A673 (cell line): ENCODE measurements at regions not wholly inside any gene's neighbourhood (a gene's known extent, or its start where the extent isn't known, plus 50 kb on each side); places are given as distances from the start of the nearest gene placed in this dataset.

Experiments
- BruUV-seq: library from RNA; stranded (reverse); fragments of 400-500 nt; replicated peaks from 2 replicates; lab custom pipeline; 2021; lab: Mats Ljungman, UMichigan
- CTCF ChIA-PET: fragments of 300-600 bp; sonication (Branson Sonifier 250); formaldehyde crosslinking; loops from one replicate; lab custom pipeline; 2022; ENCODE audit warnings: antibody characterized with exemption; lab: Charles Lee
- POLR2A ChIA-PET: fragments of 300-600 bp; sonication (Branson Sonifier 250); formaldehyde crosslinking; loops from one replicate; lab custom pipeline; 2022; ENCODE audit warnings: antibody characterized with exemption; ENCODE audit not compliant: low non-redundant PET; lab: Charles Lee
- DNase-seq: peaks from one replicate; pipeline ENCODE4 v3.0.0-alpha.2; 2015; ENCODE audit warnings: low spot score
- H3K27ac ChIP-seq: fragments of 200-600 bp; sonication (generic); 2 replicates; pipeline ENCODE4 v1.5.1; 2016; ENCODE audit warnings: mixed run types, low read depth, mild to moderate bottlenecking, mixed read lengths, antibody characterized with exemption, low read length; ENCODE audit not compliant: poor library complexity, severe bottlenecking
- H3K27me3 ChIP-seq: fragments of 200-600 bp; sonication (generic); replicated peaks from 2 replicates; pipeline ENCODE4 v1.6.1; 2017; ENCODE audit warnings: mixed run types, low read depth, mild to moderate bottlenecking, mixed read lengths, antibody characterized with exemption, low read length; ENCODE audit not compliant: insufficient read depth, poor library complexity
- H3K36me3 ChIP-seq: fragments of 200-600 bp; sonication (generic); 2 replicates; pipeline ENCODE4 v1.6.1; 2016; ENCODE audit warnings: mixed run types, mild to moderate bottlenecking, mixed read lengths, antibody characterized with exemption, low read length; ENCODE audit not compliant: insufficient read depth, poor library complexity, severe bottlenecking
- H3K4me1 ChIP-seq: fragments of 200-600 bp; sonication (generic); 2 replicates; pipeline ENCODE4 v1.6.1; 2017; ENCODE audit warnings: mixed run types, mild to moderate bottlenecking, mixed read lengths, antibody characterized with exemption, low read length; ENCODE audit not compliant: insufficient read depth, poor library complexity, severe bottlenecking
- H3K4me3 ChIP-seq: fragments of 200-600 bp; sonication (generic); 2 replicates; pipeline ENCODE4 v1.5.1; 2016; ENCODE audit warnings: low read depth, mixed run types, mild to moderate bottlenecking, mixed read lengths, low read length; ENCODE audit not compliant: poor library complexity, severe bottlenecking
- H3K9me3 ChIP-seq: fragments of 200-600 bp; sonication (generic); 2 replicates; pipeline ENCODE4 v1.6.1; 2016; ENCODE audit warnings: mixed run types, low read depth, mild to moderate bottlenecking, mixed read lengths, antibody characterized with exemption, low read length; ENCODE audit not compliant: poor library complexity, severe bottlenecking
- CTCF ChIP-seq: fragments of 300-800, 200-600 bp; sonication (generic); conservative IDR thresholded peaks from 2 replicates; pipeline ENCODE4 v1.5.1; 2017; ENCODE audit warnings: low read depth, mild to moderate bottlenecking, antibody characterized with exemption, low read length, moderate library complexity, mixed read lengths
- EZH2 ChIP-seq: fragments of 200-600 bp; sonication (generic); IDR thresholded peaks from 2 replicates; pipeline ENCODE4 v1.6.1; 2017; ENCODE audit warnings: borderline replicate concordance, low read depth, mild to moderate bottlenecking, mixed read lengths, antibody characterized with exemption, low read length; ENCODE audit not compliant: poor library complexity, severe bottlenecking
- intact Hi-C: fragments of 100-400 bp; cut with micrococcal nuclease; formaldehyde crosslinking; loops from one replicate; pipeline ENCODE4 v1.10.0; 2022; ENCODE audit not compliant: unreplicated experiment

DNA sequence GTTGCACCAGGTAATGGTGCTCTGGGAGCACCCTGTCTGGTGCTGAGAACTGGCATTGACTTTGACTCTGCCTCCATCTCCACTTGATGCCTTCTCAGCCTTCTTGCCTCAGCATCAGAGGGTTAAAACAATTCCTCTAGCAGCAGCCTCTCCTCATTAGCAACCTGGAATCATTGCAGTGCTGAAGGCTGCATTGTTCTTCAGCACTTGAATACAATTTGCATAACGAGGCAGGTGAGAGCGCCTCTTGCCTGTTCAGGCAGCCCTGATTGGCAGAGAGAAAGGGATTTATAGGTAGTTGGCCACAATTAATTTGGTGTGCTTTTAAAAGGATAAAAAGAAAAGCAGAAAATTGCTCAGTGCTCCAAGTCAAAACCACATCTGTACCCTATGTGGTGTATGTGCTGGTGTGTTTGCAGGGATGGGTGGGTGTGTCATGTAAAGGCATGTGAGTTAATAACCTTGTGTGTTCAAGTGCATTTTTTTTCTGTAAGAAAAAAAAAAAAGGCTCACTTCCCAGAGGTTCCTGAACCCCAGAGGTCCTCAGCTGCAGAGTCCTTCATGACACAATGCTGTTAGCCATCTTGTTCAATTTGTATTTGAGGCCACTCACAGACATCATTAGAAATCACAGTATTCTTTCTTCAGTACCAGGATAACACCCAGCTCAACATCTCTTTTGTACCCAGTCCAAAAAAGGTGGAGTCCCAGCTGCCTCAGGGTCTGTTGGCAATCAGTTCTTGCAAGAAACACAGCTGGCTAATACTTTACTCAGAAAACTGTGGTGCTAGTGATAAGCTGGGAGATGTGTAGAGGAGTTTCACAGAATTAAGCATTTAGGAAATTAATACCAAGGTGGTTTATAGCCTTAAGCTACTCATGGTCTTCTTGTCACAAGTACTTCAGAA, 385.6 kb downstream of the GRIN2B start:
- intact Hi-C loops = no loop called here
- H3K36me3 ChIP-seq = no peaks in the 10 kb centered on the region
- ChIA-PET POLR2A (no interaction called here), CTCF (no interaction called here)
- no peak overlapping the region for H3K4me3 ChIP-seq
- TF ChIP-seq EZH2 (no peak), CTCF (no peak)
- H3K4me1 ChIP-seq = no peaks in the 10 kb centered on the region
- no peak overlapping the region for H3K27ac ChIP-seq
- no TSS peak for BruUV-seq
- peaks cover 26% of the 10 kb centered on the region for H3K27me3 ChIP-seq
- no peaks in the 10 kb centered on the region for H3K9me3 ChIP-seq
- no peak for DNase-seq

DNA sequence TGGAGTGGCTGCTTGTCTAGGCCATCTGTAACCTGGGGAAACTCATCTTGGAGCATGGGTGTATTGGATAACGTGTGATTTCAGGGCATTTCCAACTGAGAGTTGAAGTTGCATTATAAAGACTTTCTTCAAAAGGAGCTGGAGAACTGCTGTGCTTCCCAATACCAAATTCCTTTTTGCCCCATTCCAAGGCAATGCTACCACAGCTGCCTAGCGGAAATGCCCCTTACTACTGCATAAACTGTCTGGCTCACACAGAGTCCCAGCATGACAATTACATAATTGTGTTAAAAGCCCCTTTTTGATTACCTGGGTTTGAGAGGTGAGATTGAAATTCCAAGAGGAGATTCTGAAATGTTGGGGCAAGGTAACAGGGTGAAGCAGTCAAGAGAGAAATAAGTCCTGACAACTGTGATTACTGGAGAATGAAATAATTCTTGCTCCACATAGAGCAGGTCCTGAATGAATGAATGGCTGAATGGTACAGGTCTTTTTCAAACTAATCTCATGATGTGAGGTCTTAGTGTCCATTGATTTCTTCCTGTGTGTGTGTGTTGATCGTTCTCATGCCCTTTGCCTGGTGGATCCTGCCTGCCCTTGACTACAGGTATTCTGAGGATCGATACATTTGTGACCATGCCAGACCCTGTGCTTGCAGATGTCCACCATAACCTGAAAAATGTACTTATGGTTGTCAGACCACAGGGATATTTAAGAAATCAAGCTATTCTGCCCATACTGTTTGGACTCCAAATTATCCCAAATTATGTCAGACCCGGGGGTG, 386.5 kb downstream of the GRIN2B start:
- DNase-seq = no peak
- no peaks in the 10 kb centered on the region for H3K9me3 ChIP-seq
- H3K4me1 ChIP-seq = no peaks in the 10 kb centered on the region
- POLR2A ChIA-PET = no interaction called here
- BruUV-seq = no TSS peak
- CTCF ChIA-PET = no interaction called here
- peaks cover 17% of the 10 kb centered on the region for H3K27me3 ChIP-seq
- no peak for TF ChIP-seq EZH2
- TF ChIP-seq CTCF = no peak
- H3K4me3 ChIP-seq = no peak overlapping the region
- H3K36me3 ChIP-seq = no peaks in the 10 kb centered on the region
- intact Hi-C loops = no loop called here
- no peak overlapping the region for H3K27ac ChIP-seq

DNA sequence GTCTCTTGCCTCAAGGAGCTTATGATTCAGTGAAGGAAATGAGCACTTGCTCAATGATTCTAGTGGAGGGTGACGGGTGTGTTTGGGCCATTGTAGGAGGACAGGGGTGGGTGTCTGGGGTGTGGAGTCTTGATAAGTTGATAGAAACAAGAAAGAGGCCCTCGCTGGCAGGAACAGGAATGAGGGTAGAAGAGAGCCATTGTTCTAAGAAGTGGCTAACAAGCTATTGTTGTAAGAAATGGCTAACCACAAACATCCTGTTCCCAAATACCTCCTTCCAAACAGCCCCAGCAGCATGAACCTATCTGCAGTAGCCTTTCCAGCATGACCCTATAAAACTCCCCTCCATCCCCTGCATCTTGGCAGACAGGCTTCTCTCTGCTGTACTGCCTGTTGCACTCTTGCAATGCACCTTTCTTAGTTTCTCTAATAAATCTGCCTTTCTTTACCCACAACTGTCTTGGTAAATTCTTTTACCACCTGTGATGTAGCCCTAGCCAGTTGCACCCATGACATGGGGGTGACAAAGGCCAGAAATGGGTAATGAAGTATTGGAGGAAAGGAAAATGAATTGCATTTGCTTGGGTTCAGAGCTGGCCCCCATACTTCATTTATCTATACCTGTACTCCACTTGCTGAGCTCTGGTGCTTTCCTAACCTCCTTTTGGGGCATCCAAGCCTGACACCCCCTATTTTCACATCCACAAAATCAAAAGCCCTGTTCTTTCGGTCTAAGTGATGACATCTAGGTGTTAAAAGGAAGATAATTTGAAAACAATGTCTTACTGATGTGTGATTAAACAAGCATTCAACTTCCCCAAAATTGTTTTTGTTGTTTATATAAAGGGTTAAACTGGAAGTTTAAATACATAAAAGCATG, 389.1 kb downstream of the GRIN2B start:
- TF ChIP-seq EZH2 (no peak), CTCF (no peak)
- Histone ChIP-seq H3K4me1 (no peaks in the 10 kb centered on the region), H3K27ac (no peak overlapping the region), H3K9me3 (no peaks in the 10 kb centered on the region), H3K36me3 (no peaks in the 10 kb centered on the region), H3K4me3 (no peak overlapping the region), H3K27me3 (peaks cover 19% of the 10 kb centered on the region)
- intact Hi-C loops = no loop called here
- POLR2A ChIA-PET = no interaction called here
- DNase-seq = no peak
- no TSS peak for BruUV-seq
- CTCF ChIA-PET = no interaction called here
